Kidney epithelial cell (primary cell): ENCODE measurements at regions not wholly inside any gene's neighbourhood (a gene's known extent, or its start where the extent isn't known, plus 50 kb on each side); places are given as distances from the start of the nearest gene placed in this dataset.

Experiments
- DNase-seq: peaks from one replicate; pipeline ENCODE4 v3.0.0-alpha.2; 2010; ENCODE audit warnings: low read depth
- H3K27me3 ChIP-seq: 2 replicates; pipeline ENCODE4 v1.6.0; 2011; ENCODE audit warnings: low read length; ENCODE audit not compliant: control insufficient read depth, insufficient read depth
- H3K36me3 ChIP-seq: 2 replicates; pipeline ENCODE4 v1.5.1; 2011; ENCODE audit warnings: low read length; ENCODE audit not compliant: control insufficient read depth, insufficient read depth
- H3K4me3 ChIP-seq: 2 replicates; pipeline ENCODE4 v1.5.1; 2011; ENCODE audit warnings: low read depth, mild to moderate bottlenecking, control low read depth, low read length
- TF ChIP-seq, protein P1 (sequence below): IDR thresholded peaks from 2 replicates; pipeline ENCODE4 v1.5.1; 2011; ENCODE audit warnings: mild to moderate bottlenecking, moderate library complexity, low read length, control low read depth, inconsistent platforms; ENCODE audit not compliant: insufficient read depth, poor library complexity, severe bottlenecking

DNA sequence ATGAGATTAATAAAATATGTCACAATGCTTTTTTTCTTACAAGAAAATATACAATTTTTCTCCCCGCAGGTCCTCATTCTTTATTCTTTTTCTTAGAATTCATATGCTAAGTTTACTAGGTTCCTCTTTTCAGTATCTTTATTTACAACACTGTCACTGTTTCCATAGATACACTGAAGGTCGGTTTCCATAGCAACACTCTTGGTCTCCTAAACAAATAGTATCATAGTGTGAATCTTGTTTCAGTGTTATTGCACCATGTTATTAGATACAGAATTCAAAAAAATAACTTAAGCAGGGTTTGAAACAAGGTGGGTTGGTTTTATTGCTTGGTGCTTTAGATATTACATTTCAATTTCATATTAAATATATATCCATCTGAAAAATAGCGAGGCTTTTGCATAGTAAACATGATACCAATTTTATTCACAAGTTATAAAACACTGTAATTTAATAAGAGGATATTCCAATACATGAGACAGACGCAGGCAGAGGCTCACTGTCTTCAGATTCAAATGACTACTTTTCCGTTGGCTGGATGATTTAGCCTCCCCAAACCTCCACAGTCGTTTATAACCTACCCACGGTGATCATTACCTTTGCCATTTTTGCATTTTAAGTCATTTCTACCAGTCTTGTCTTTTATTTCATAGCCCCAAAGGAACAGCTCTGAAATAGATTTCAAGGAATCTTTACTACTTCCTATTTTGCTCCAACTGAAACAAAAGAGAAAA lies 88.9 kb upstream of the KLF6 start:
- TF ChIP-seq, protein P1, sequence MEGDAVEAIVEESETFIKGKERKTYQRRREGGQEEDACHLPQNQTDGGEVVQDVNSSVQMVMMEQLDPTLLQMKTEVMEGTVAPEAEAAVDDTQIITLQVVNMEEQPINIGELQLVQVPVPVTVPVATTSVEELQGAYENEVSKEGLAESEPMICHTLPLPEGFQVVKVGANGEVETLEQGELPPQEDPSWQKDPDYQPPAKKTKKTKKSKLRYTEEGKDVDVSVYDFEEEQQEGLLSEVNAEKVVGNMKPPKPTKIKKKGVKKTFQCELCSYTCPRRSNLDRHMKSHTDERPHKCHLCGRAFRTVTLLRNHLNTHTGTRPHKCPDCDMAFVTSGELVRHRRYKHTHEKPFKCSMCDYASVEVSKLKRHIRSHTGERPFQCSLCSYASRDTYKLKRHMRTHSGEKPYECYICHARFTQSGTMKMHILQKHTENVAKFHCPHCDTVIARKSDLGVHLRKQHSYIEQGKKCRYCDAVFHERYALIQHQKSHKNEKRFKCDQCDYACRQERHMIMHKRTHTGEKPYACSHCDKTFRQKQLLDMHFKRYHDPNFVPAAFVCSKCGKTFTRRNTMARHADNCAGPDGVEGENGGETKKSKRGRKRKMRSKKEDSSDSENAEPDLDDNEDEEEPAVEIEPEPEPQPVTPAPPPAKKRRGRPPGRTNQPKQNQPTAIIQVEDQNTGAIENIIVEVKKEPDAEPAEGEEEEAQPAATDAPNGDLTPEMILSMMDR, result no peak
- H3K27me3 ChIP-seq, result no peaks in the 10 kb centered on the region
- no peak overlapping the region for H3K4me3 ChIP-seq
- no peaks in the 10 kb centered on the region for H3K36me3 ChIP-seq
- DNase-seq, result no peak

DNA sequence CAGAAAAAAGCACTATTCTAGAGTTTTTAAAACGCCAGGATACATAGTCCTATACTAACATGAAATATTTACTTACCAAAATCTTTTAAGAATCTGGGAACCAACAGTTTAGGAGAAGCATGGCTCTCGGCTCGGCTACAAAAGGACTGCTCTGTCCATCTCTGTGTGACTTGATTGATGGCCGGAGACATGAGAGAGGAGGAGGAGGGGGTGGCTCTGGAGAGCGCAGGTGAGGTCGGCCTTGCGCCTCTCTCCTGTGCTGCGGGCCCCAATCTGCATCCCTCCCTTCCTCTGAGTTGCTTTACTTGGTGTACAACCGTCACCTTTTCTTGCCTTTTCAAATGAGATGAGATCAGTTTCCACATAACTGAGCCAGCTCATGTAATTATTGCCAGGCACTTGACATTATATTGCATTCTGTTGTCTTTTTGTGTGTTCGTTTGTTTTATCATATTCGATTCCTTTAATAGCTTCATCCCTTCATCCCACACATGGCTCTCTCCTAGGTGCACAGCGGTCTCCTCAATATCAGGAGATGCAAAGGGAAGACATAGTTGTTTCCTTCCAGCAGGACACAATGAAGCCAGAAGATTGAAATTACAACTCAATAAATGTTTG lies 87.8 kb upstream of the KLF6 start:
- Histone ChIP-seq H3K36me3 (no peaks in the 10 kb centered on the region), H3K4me3 (no peak overlapping the region), H3K27me3 (no peaks in the 10 kb centered on the region)
- TF ChIP-seq, protein P1, result no peak
- DNase-seq, result no peak

DNA sequence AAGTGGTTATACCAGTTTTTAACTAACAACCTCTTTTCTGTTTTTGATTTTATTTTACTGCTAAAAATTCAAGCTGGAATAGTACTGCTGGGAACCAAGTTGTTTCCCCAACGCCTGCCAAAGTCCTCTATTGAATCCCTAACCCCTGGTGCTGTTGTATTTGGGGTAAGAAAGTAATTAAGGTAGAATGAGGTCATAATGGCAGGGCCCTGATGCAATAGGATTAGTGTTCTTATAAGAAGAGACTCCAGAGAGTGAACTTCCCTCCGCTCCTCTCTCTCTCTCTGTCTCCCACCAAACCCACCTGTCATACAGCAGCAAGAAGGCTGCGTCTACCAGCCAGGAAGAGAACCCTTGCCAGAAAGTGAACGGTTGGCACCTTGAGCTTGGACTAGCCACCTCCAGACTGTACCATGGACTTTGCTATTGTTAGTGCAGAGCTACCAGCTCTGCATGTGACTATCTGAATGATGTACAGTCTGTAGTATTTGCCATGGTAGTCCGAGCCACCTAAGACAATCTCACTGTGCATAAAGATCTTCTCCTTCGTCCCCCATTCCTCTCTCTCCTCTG lies 86.5 kb upstream of the KLF6 start:
- no peak for DNase-seq
- H3K4me3 ChIP-seq, result no peak overlapping the region
- TF ChIP-seq, protein P1, result no peak

DNA sequence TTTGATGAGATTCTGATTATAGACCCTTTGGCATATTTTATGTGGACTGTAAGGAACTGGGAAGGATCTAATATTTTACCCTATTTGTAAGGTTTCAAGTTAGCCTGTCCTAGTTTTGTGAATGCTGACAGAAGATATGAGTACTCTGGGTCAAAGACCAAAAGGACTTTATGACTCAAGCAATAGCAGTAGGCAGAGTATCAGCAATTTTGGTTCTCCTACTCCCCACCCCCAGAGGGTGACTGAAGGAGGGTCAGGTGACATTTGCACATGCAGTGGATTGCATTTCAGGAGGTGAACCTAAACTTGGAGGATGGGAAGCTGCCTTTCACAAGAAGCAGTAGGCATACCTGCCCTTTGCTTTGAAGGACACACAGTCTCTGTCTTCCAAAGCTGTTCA lies 84.0 kb upstream of the KLF6 start:
- DNase-seq, result no peak

More for the DNA sequence above, 86.5 kb upstream of the KLF6 start:
- Histone ChIP-seq H3K36me3 (no peaks in the 10 kb centered on the region), H3K27me3 (no peaks in the 10 kb centered on the region)

DNA sequence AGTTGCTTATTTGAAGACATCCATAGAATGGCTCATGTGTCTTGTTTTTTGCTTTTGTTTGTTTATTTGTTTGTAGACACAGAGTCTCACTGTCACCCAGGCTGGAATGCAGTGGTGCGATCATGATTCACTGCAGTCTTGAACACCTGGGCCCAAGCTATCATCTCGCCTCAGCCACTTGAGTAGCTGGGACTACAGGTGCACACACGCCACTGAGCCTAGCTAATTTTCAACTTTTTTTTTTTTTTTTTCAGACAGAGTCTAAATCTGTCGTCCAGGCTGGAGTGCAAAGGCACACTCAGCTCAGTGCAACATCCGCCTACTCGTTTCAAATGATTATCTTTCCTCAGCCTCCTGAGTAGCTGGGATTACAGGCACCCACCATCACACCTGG lies 83.3 kb upstream of the KLF6 start:
- H3K36me3 ChIP-seq, result no peaks in the 10 kb centered on the region
- no peaks in the 10 kb centered on the region for H3K27me3 ChIP-seq
- H3K4me3 ChIP-seq, result no peak overlapping the region
- no peak for DNase-seq
- TF ChIP-seq, protein P1, result no peak

More for the DNA sequence above, 84.0 kb upstream of the KLF6 start:
- TF ChIP-seq, protein P1, result no peak
- H3K4me3 ChIP-seq, result no peak overlapping the region
- no peaks in the 10 kb centered on the region for H3K27me3 ChIP-seq
- no peaks in the 10 kb centered on the region for H3K36me3 ChIP-seq
